ENCODE measurements at regions not wholly inside any gene's neighbourhood (a gene's known extent, or its start where the extent isn't known, plus 50 kb on each side); places are given as distances from the start of the nearest gene placed in this dataset.
"Not testable (repeated sequence)": the region's sequence is repeated elsewhere in the genome, so short reads cannot be mapped to it uniquely, and the experiment has no call there.

GRCh38 chr2:228522276-228522675, 340.8 kb upstream of the SPHKAP start:
- Histone ChIP-seq H3K27me3 (no peaks in the 10 kb centered on the region), H3K4me3 (no peak overlapping the region), H3K27ac (no peak overlapping the region), H3K4me1 (no peaks in the 10 kb centered on the region), H3K9me3 (peaks cover 0 to 13% (median 8%) of the 10 kb centered on the region in 4 donors), H3K36me3 (no peaks in the 10 kb centered on the region)
- no peak for DNase-seq
- TF ChIP-seq POLR2A (IDR thresholded peaks at IDR 0.05) = no peak
- no peak for TF ChIP-seq POLR2AphosphoS5 (IDR thresholded peaks at IDR 0.05)
- TF ChIP-seq, protein P1, sequence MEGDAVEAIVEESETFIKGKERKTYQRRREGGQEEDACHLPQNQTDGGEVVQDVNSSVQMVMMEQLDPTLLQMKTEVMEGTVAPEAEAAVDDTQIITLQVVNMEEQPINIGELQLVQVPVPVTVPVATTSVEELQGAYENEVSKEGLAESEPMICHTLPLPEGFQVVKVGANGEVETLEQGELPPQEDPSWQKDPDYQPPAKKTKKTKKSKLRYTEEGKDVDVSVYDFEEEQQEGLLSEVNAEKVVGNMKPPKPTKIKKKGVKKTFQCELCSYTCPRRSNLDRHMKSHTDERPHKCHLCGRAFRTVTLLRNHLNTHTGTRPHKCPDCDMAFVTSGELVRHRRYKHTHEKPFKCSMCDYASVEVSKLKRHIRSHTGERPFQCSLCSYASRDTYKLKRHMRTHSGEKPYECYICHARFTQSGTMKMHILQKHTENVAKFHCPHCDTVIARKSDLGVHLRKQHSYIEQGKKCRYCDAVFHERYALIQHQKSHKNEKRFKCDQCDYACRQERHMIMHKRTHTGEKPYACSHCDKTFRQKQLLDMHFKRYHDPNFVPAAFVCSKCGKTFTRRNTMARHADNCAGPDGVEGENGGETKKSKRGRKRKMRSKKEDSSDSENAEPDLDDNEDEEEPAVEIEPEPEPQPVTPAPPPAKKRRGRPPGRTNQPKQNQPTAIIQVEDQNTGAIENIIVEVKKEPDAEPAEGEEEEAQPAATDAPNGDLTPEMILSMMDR (IDR thresholded peaks at IDR 0.05) = no peak
- no peak for TF ChIP-seq EP300 (IDR thresholded peaks at IDR 0.05)
- intact Hi-C loops (cut with DNase I; ENCODE audit: low total_unique reads) = no loop called here
- 52 to 63% (median 57%) methylated on average over 2 of the region's 2 CpGs for WGBS, 5 donors

DNA sequence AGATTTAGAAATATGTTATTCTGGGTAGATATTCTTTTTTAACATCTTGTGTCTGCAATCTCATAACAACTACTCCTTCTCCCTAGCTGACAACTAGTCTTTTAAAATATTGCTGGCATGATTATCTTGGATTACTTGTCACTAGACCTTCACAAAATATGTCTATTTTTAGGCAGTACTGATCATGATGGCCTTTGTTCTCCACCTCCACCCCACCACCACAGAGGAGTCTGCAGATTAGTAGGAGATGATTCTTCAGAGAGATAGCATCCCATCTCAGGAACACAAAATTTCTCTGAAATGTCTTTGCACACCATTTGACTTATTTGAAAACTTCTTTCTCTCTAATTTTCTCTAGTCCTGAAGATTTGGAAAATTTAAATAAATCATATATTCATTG, 338.1 kb upstream of the SPHKAP start:
- H3K4me3 ChIP-seq = no peak overlapping the region
- DNase-seq = no peak
- no peak overlapping the region for H3K27ac ChIP-seq
- no peaks in the 10 kb centered on the region for H3K36me3 ChIP-seq
- no peaks in the 10 kb centered on the region for H3K4me1 ChIP-seq
- TF ChIP-seq POLR2A (IDR thresholded peaks at IDR 0.05) = no peak
- TF ChIP-seq, protein P1 (IDR thresholded peaks at IDR 0.05) = no peak
- TF ChIP-seq POLR2AphosphoS5 (IDR thresholded peaks at IDR 0.05) = no peak
- no peak for TF ChIP-seq EP300 (IDR thresholded peaks at IDR 0.05)
- intact Hi-C loops (cut with DNase I; ENCODE audit: low total_unique reads) = no loop called here
- peaks cover 0 to 13% (median 8%) of the 10 kb centered on the region in 4 donors for H3K9me3 ChIP-seq
- no peaks in the 10 kb centered on the region for H3K27me3 ChIP-seq

DNA sequence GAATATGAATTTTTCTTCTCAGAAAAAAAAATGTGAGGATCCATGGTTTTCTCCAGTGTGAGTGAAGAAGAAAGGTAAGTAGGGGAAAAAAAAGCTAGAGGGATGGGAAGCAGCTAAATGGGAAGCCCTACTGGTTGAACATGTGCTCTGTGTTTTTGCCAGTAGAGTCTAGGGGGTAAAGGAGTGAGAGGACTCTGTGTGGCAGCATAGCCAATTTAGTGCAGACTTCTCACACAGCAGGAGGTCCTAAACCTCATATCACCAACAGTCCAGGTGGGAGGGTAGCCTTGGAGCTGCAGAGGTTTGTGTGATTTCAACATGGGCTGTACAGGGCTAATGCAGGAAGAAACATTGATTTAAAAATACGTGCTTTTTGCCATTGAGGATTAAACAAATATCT, 334.5 kb upstream of the SPHKAP start:
- 46 to 67% (median 63%) methylated on average over 1 of the region's 1 CpG for WGBS, 5 donors
- intact Hi-C loops (cut with DNase I; ENCODE audit: low total_unique reads) = no loop called here
- Histone ChIP-seq H3K27me3 (no peaks in the 10 kb centered on the region), H3K4me3 (no peak overlapping the region), H3K36me3 (no peaks in the 10 kb centered on the region), H3K27ac (no peak overlapping the region), H3K9me3 (no peaks in the 10 kb centered on the region), H3K4me1 (no peaks in the 10 kb centered on the region)
- TF ChIP-seq, protein P1 (IDR thresholded peaks at IDR 0.05) = no peak
- no peak for TF ChIP-seq POLR2A (IDR thresholded peaks at IDR 0.05)
- TF ChIP-seq EP300 (IDR thresholded peaks at IDR 0.05) = no peak
- TF ChIP-seq POLR2AphosphoS5 (IDR thresholded peaks at IDR 0.05) = no peak
- no peak for DNase-seq

- H3K27ac ChIP-seq; H3K4me1 ChIP-seq; H3K9me3 ChIP-seq; H3K27me3 ChIP-seq; DNase-seq; H3K36me3 ChIP-seq; intact Hi-C loops (cut with DNase I; ENCODE audit: low total_unique reads); H3K4me3 ChIP-seq: not testable (repeated sequence)
- WGBS, 5 donors = 82 to 89% (median 86%) methylated on average over 4 of the region's 4 CpGs
These were observed 332.0 kb upstream of the SPHKAP start for GRCh38 chr2:228513480-228513879.

GRCh38 chr2:228509021-228509420, 327.5 kb upstream of the SPHKAP start:
- intact Hi-C loops (cut with DNase I; ENCODE audit: low total_unique reads) = no loop called here
- Histone ChIP-seq H3K36me3 (no peaks in the 10 kb centered on the region), H3K9me3 (no peaks in the 10 kb centered on the region), H3K27ac (no peak overlapping the region), H3K4me3 (no peak overlapping the region), H3K27me3 (no peaks in the 10 kb centered on the region), H3K4me1 (no peaks in the 10 kb centered on the region)
- TF ChIP-seq, protein P1 (IDR thresholded peaks at IDR 0.05) = no peak
- TF ChIP-seq POLR2A (IDR thresholded peaks at IDR 0.05) = no peak
- no peak for TF ChIP-seq EP300 (IDR thresholded peaks at IDR 0.05)
- no peak for TF ChIP-seq POLR2AphosphoS5 (IDR thresholded peaks at IDR 0.05)
- DNase-seq = no peak
- WGBS, 5 donors = 49 to 65% (median 53%) methylated on average over 2 of the region's 2 CpGs

Measured in stomach (tissue), 8 donors.